ENCODE measurements at regions not wholly inside any gene's neighbourhood (a gene's known extent, or its start where the extent isn't known, plus 50 kb on each side); places are given as distances from the start of the nearest gene placed in this dataset.
"Not testable (repeated sequence)": the region's sequence is repeated elsewhere in the genome, so short reads cannot be mapped to it uniquely, and the experiment has no call there.

GRCh38 chrX:128685387-128685786 lies 633.2 kb upstream of the ACTRT1 start:
- 66 to 75% (median 68%) methylated on average over 2 of the region's 2 CpGs for WGBS, 3 donors
- FAIRE-seq (no peak), DNase-seq (no peak)
- H3K4me3 ChIP-seq (ENCODE audit: low read depth in 1 of 3, low read length in 3 of 3): no peak overlapping the region
- H3K27ac ChIP-seq (ENCODE audit: low read depth in 1 of 3, low read length in 2 of 3): no peak overlapping the region
- H3K36me3 ChIP-seq (ENCODE audit: control insufficient read depth in 3 of 3, insufficient read depth in 2 of 3, low read depth in 1 of 3, low read length in 3 of 3): no peaks in the 10 kb centered on the region
- no peaks in the 10 kb centered on the region for H3K27me3 ChIP-seq (ENCODE audit: control insufficient read depth in 3 of 3, insufficient read depth in 3 of 3, low read length in 3 of 3)
- H3K9me3 ChIP-seq (ENCODE audit: control insufficient read depth in 2 of 2, insufficient read depth in 1 of 2, low read depth in 1 of 2, low read length in 1 of 2): no peaks in the 10 kb centered on the region
- H3K4me1 ChIP-seq (ENCODE audit: control insufficient read depth in 3 of 3, insufficient read depth in 2 of 3, low read depth in 1 of 3, low read length in 2 of 3): no peaks in the 10 kb centered on the region

DNA sequence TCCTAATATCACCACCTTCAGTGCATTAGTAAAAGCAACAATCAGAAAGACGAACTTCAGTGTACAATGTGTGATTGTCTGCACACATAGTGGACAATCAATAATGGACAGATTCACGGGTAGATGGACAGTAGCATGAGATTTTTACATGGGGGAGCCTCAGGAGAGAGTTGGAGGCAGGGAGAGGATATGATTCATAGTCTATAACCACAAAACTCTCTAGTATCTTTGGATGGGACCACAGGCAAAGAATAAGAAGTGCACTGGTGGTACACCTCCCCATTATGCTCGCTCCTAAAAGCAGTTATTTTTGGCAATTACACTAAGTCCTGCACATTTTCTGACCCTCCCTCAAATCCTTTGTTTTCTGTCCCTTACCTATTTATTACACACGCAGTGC lies 624.4 kb upstream of the ACTRT1 start:
- no peak for FAIRE-seq

DNA sequence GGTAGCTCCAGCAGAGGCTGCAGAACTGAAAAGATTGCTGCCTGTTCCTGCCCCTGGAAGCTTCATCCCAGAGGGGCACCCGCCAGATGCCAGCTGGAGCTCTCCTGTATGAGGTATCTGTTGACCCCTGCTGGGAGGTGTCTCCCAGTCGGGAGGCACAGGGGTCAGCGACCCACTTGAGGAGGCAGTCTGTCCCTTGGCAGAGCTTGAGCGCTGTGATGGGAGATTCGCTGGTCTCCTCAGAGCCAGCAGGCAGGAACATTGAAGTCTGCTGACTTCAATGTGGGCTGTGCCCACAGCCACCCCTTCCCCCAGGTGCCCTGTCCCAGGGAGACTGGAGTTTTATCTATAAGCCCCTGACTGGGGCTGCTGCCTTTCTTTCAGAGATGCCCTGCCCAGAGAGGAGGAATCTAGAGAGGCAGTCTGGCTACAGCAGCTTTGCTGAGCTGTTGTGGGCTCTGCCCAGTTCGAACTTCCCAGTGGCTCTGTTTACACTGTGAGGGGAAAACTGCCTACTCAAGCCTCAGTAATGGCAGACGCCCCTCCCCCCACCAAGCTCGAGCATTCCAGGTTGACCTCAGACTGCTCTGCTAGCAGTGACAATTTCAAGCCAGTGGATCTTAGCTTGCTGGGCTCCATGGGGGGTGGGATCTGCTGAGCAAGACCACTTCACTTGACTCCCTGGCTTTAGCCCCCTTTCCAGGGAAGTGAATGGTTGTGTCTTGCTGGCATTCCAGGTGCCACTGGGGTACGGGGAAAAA lies 622.3 kb upstream of the ACTRT1 start:
- 70 to 72% (median 71%) methylated on average over 8 to 9 of the region's 9 CpGs for WGBS, 3 donors
- not testable (repeated sequence) for H3K36me3 ChIP-seq (ENCODE audit: control insufficient read depth in 3 of 3, insufficient read depth in 2 of 3, low read depth in 1 of 3, low read length in 3 of 3); H3K4me3 ChIP-seq (ENCODE audit: low read depth in 1 of 3, low read length in 3 of 3); H3K27ac ChIP-seq (ENCODE audit: low read depth in 1 of 3, low read length in 2 of 3); H3K27me3 ChIP-seq (ENCODE audit: control insufficient read depth in 3 of 3, insufficient read depth in 3 of 3, low read length in 3 of 3); H3K9me3 ChIP-seq (ENCODE audit: control insufficient read depth in 2 of 2, insufficient read depth in 1 of 2, low read depth in 1 of 2, low read length in 1 of 2); DNase-seq; FAIRE-seq; H3K4me1 ChIP-seq (ENCODE audit: control insufficient read depth in 3 of 3, insufficient read depth in 2 of 3, low read depth in 1 of 3, low read length in 2 of 3)

More for the DNA sequence above, 624.4 kb upstream of the ACTRT1 start:
- no peak for DNase-seq
- H3K9me3 ChIP-seq (ENCODE audit: control insufficient read depth in 2 of 2, insufficient read depth in 1 of 2, low read depth in 1 of 2, low read length in 1 of 2): no peaks in the 10 kb centered on the region
- no peaks in the 10 kb centered on the region for H3K36me3 ChIP-seq (ENCODE audit: control insufficient read depth in 3 of 3, insufficient read depth in 2 of 3, low read depth in 1 of 3, low read length in 3 of 3)
- no peak overlapping the region for H3K27ac ChIP-seq (ENCODE audit: low read depth in 1 of 3, low read length in 2 of 3)
- H3K4me1 ChIP-seq (ENCODE audit: control insufficient read depth in 3 of 3, insufficient read depth in 2 of 3, low read depth in 1 of 3, low read length in 2 of 3): no peaks in the 10 kb centered on the region
- WGBS, 3 donors: 63 to 85% (median 74%) methylated on average over 4 of the region's 4 CpGs
- H3K4me3 ChIP-seq (ENCODE audit: low read depth in 1 of 3, low read length in 3 of 3): no peak overlapping the region
- no peaks in the 10 kb centered on the region for H3K27me3 ChIP-seq (ENCODE audit: control insufficient read depth in 3 of 3, insufficient read depth in 3 of 3, low read length in 3 of 3)

GRCh38 chrX:128664211-128664610 lies 612.0 kb upstream of the ACTRT1 start:
- Histone ChIP-seq H3K27me3 (ENCODE audit: control insufficient read depth in 3 of 3, insufficient read depth in 3 of 3, low read length in 3 of 3) (no peaks in the 10 kb centered on the region), H3K4me1 (ENCODE audit: control insufficient read depth in 3 of 3, insufficient read depth in 2 of 3, low read depth in 1 of 3, low read length in 2 of 3) (no peaks in the 10 kb centered on the region), H3K4me3 (ENCODE audit: low read depth in 1 of 3, low read length in 3 of 3) (no peak overlapping the region), H3K27ac (ENCODE audit: low read depth in 1 of 3, low read length in 2 of 3) (no peak overlapping the region), H3K9me3 (ENCODE audit: control insufficient read depth in 2 of 2, insufficient read depth in 1 of 2, low read depth in 1 of 2, low read length in 1 of 2) (no peaks in the 10 kb centered on the region), H3K36me3 (ENCODE audit: control insufficient read depth in 3 of 3, insufficient read depth in 2 of 3, low read depth in 1 of 3, low read length in 3 of 3) (no peaks in the 10 kb centered on the region)
- DNase-seq: no peak
- no peak for FAIRE-seq
- WGBS, 3 donors: 71 to 88% (median 81%) methylated on average over 1 of the region's 1 CpG

DNA sequence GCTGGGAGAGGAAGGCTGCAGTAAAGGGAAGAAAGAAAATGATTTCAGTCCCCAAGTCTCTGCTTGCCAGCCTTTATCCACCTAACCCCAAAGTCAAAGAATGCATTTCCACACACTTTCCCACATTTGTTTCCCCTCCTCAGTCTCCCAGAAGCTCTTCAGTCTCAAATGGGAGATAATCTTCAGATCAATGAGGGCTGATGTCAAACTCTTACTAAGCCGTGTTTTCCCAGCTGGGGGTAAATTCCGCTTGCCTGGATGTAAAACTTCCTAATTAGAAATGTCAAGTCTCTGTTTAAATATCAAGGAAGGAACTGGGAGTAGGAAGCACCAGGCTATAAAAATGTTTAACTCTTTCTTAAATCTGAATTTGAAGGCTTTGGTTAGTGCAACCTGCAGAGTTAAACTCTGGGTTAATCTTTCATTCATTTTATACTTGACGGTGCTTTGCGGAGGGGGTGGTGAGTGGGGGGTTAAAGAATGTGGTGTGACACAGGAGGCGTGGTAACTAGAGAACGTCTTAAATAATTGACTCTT lies 601.4 kb upstream of the ACTRT1 start:
- 17 to 38% (median 27%) methylated on average over 6 of the region's 6 CpGs for WGBS, 3 donors

GRCh38 chrX:128650326-128650725 lies 598.1 kb upstream of the ACTRT1 start:
- no peak for FAIRE-seq
- Histone ChIP-seq H3K27ac (ENCODE audit: low read depth in 1 of 3, low read length in 2 of 3) (no peak overlapping the region), H3K36me3 (ENCODE audit: control insufficient read depth in 3 of 3, insufficient read depth in 2 of 3, low read depth in 1 of 3, low read length in 3 of 3) (no peaks in the 10 kb centered on the region), H3K4me1 (ENCODE audit: control insufficient read depth in 3 of 3, insufficient read depth in 2 of 3, low read depth in 1 of 3, low read length in 2 of 3) (no peaks in the 10 kb centered on the region), H3K9me3 (ENCODE audit: control insufficient read depth in 2 of 2, insufficient read depth in 1 of 2, low read depth in 1 of 2, low read length in 1 of 2) (no peaks in the 10 kb centered on the region), H3K27me3 (ENCODE audit: control insufficient read depth in 3 of 3, insufficient read depth in 3 of 3, low read length in 3 of 3) (no peaks in the 10 kb centered on the region), H3K4me3 (ENCODE audit: low read depth in 1 of 3, low read length in 3 of 3) (no peak overlapping the region)
- 60 to 83% (median 63%) methylated on average over 1 of the region's 1 CpG for WGBS, 3 donors
- DNase-seq: no peak

More for the DNA sequence above, 601.4 kb upstream of the ACTRT1 start:
- Histone ChIP-seq H3K9me3 (ENCODE audit: control insufficient read depth in 2 of 2, insufficient read depth in 1 of 2, low read depth in 1 of 2, low read length in 1 of 2) (no peaks in the 10 kb centered on the region), H3K4me1 (ENCODE audit: control insufficient read depth in 3 of 3, insufficient read depth in 2 of 3, low read depth in 1 of 3, low read length in 2 of 3) (no peaks in the 10 kb centered on the region), H3K4me3 (ENCODE audit: low read depth in 1 of 3, low read length in 3 of 3) (no peak overlapping the region), H3K27me3 (ENCODE audit: control insufficient read depth in 3 of 3, insufficient read depth in 3 of 3, low read length in 3 of 3) (no peaks in the 10 kb centered on the region), H3K27ac (ENCODE audit: low read depth in 1 of 3, low read length in 2 of 3) (no peak overlapping the region), H3K36me3 (ENCODE audit: control insufficient read depth in 3 of 3, insufficient read depth in 2 of 3, low read depth in 1 of 3, low read length in 3 of 3) (no peaks in the 10 kb centered on the region)
- FAIRE-seq (no peak), DNase-seq (no peak)

GRCh38 chrX:128634754-128635153 lies 582.6 kb upstream of the ACTRT1 start:
- 5 to 59% (median 28%) methylated on average over 1 of the region's 1 CpG for WGBS, 3 donors
- FAIRE-seq (no peak), DNase-seq (peak in 1 of 2 donors; percentile 13)
- Histone ChIP-seq H3K9me3 (ENCODE audit: control insufficient read depth in 2 of 2, insufficient read depth in 1 of 2, low read depth in 1 of 2, low read length in 1 of 2) (no peaks in the 10 kb centered on the region), H3K4me1 (ENCODE audit: control insufficient read depth in 3 of 3, insufficient read depth in 2 of 3, low read depth in 1 of 3, low read length in 2 of 3) (no peaks in the 10 kb centered on the region), H3K36me3 (ENCODE audit: control insufficient read depth in 3 of 3, insufficient read depth in 2 of 3, low read depth in 1 of 3, low read length in 3 of 3) (no peaks in the 10 kb centered on the region), H3K4me3 (ENCODE audit: low read depth in 1 of 3, low read length in 3 of 3) (no peak overlapping the region), H3K27me3 (ENCODE audit: control insufficient read depth in 3 of 3, insufficient read depth in 3 of 3, low read length in 3 of 3) (no peaks in the 10 kb centered on the region), H3K27ac (ENCODE audit: low read depth in 1 of 3, low read length in 2 of 3) (no peak overlapping the region)

- FAIRE-seq (no peak), DNase-seq (no peak)
- no peaks in the 10 kb centered on the region for H3K27me3 ChIP-seq (ENCODE audit: control insufficient read depth in 3 of 3, insufficient read depth in 3 of 3, low read length in 3 of 3)
- WGBS, 3 donors: 83 to 100% (median 94%) methylated on average over 1 of the region's 1 CpG
- no peak overlapping the region for H3K4me3 ChIP-seq (ENCODE audit: low read depth in 1 of 3, low read length in 3 of 3)
- no peaks in the 10 kb centered on the region for H3K9me3 ChIP-seq (ENCODE audit: control insufficient read depth in 2 of 2, insufficient read depth in 1 of 2, low read depth in 1 of 2, low read length in 1 of 2)
- no peaks in the 10 kb centered on the region for H3K36me3 ChIP-seq (ENCODE audit: control insufficient read depth in 3 of 3, insufficient read depth in 2 of 3, low read depth in 1 of 3, low read length in 3 of 3)
- H3K4me1 ChIP-seq (ENCODE audit: control insufficient read depth in 3 of 3, insufficient read depth in 2 of 3, low read depth in 1 of 3, low read length in 2 of 3): no peaks in the 10 kb centered on the region
- no peak overlapping the region for H3K27ac ChIP-seq (ENCODE audit: low read depth in 1 of 3, low read length in 2 of 3)
Measured at GRCh38 chrX:128623361-128623760, 571.2 kb upstream of the ACTRT1 start.

- Histone ChIP-seq H3K9me3 (ENCODE audit: control insufficient read depth in 2 of 2, insufficient read depth in 1 of 2, low read depth in 1 of 2, low read length in 1 of 2) (no peaks in the 10 kb centered on the region), H3K36me3 (ENCODE audit: control insufficient read depth in 3 of 3, insufficient read depth in 2 of 3, low read depth in 1 of 3, low read length in 3 of 3) (no peaks in the 10 kb centered on the region), H3K27ac (ENCODE audit: low read depth in 1 of 3, low read length in 2 of 3) (no peak overlapping the region), H3K4me1 (ENCODE audit: control insufficient read depth in 3 of 3, insufficient read depth in 2 of 3, low read depth in 1 of 3, low read length in 2 of 3) (no peaks in the 10 kb centered on the region), H3K4me3 (ENCODE audit: low read depth in 1 of 3, low read length in 3 of 3) (no peak overlapping the region), H3K27me3 (ENCODE audit: control insufficient read depth in 3 of 3, insufficient read depth in 3 of 3, low read length in 3 of 3) (no peaks in the 10 kb centered on the region)
- 68 to 89% (median 80%) methylated on average over 1 to 2 of the region's 2 CpGs for WGBS, 3 donors
- no peak for DNase-seq
- FAIRE-seq: no peak
Measured at GRCh38 chrX:128622296-128622695, 570.1 kb upstream of the ACTRT1 start.

All from small intestine (tissue), 7 donors.